MG63 (cell line): ENCODE measurements at regions not wholly inside any gene's neighbourhood (a gene's known extent, or its start where the extent isn't known, plus 50 kb on each side); places are given as distances from the start of the nearest gene placed in this dataset.

Experiments
- DNase-seq: peaks from one replicate; pipeline ENCODE4 v3.0.0-alpha.2; 2020
- H3K27me3 ChIP-seq: fragments of 250-450 bp; sonication (Bioruptor Pico); 2 replicates; pipeline ENCODE4 v1.5.1; 2020; ENCODE audit warnings: mild to moderate bottlenecking, moderate library complexity
- H3K36me3 ChIP-seq: fragments of 250-450 bp; sonication (Bioruptor Pico); 2 replicates; pipeline ENCODE4 v1.5.1; 2020; ENCODE audit warnings: mild to moderate bottlenecking, moderate library complexity
- H3K4me3 ChIP-seq: fragments of 250-450 bp; sonication (Bioruptor Pico); 2 replicates; pipeline ENCODE4 v1.5.1; 2020; ENCODE audit warnings: mild to moderate bottlenecking, moderate library complexity
- H3K9me3 ChIP-seq: fragments of 250-450 bp; sonication (Bioruptor Pico); 2 replicates; pipeline ENCODE4 v1.5.1; 2020; ENCODE audit warnings: mild to moderate bottlenecking, moderate library complexity

- DNase-seq: no peak
- Histone ChIP-seq H3K27me3 (no peaks in the 10 kb centered on the region), H3K9me3 (no peaks in the 10 kb centered on the region; the same call in 1 of the 2 replicates), H3K4me3 (no peak overlapping the region), H3K36me3 (no peaks in the 10 kb centered on the region)
Measured at GRCh38 chr4:152211936-152212653, 323.8 kb downstream of the FBXW7 start.

GRCh38 chr4:152209772-152210493 is 326.0 kb downstream of the FBXW7 start:
- Histone ChIP-seq H3K27me3 (no peaks in the 10 kb centered on the region), H3K36me3 (no peaks in the 10 kb centered on the region), H3K4me3 (no peak overlapping the region), H3K9me3 (no peaks in the 10 kb centered on the region; the same call in 1 of the 2 replicates)
- DNase-seq: no peak

GRCh38 chr4:152207378-152207720 is 328.5 kb downstream of the FBXW7 start:
- Histone ChIP-seq H3K4me3 (no peak overlapping the region), H3K9me3 (no peaks in the 10 kb centered on the region), H3K27me3 (no peaks in the 10 kb centered on the region), H3K36me3 (no peaks in the 10 kb centered on the region)
- DNase-seq: no peak

- DNase-seq: no peak
- H3K36me3 ChIP-seq: no peaks in the 10 kb centered on the region
- H3K4me3 ChIP-seq: no peak overlapping the region
- no peaks in the 10 kb centered on the region for H3K9me3 ChIP-seq
- no peaks in the 10 kb centered on the region for H3K27me3 ChIP-seq
Measured at GRCh38 chr4:152206646-152207377, 329.1 kb downstream of the FBXW7 start.

GRCh38 chr4:152206185-152206584 is 329.7 kb downstream of the FBXW7 start:
- DNase-seq: no peak
- Histone ChIP-seq H3K4me3 (no peak overlapping the region), H3K27me3 (no peaks in the 10 kb centered on the region), H3K9me3 (no peaks in the 10 kb centered on the region), H3K36me3 (no peaks in the 10 kb centered on the region)

GRCh38 chr4:152202415-152202814 is 333.5 kb downstream of the FBXW7 start:
- Histone ChIP-seq H3K9me3 (no peaks in the 10 kb centered on the region), H3K36me3 (no peaks in the 10 kb centered on the region), H3K4me3 (no peak overlapping the region), H3K27me3 (no peaks in the 10 kb centered on the region)
- DNase-seq: no peak

- no peak overlapping the region for H3K4me3 ChIP-seq
Measured at GRCh38 chr4:152200511-152201333, 335.2 kb downstream of the FBXW7 start.

GRCh38 chr4:152197211-152197610 is 338.7 kb downstream of the FBXW7 start:
- H3K36me3 ChIP-seq: no peaks in the 10 kb centered on the region
- H3K27me3 ChIP-seq: no peaks in the 10 kb centered on the region
- no peak overlapping the region for H3K4me3 ChIP-seq
- DNase-seq: no peak
- no peaks in the 10 kb centered on the region for H3K9me3 ChIP-seq

More at GRCh38 chr4:152200511-152201333, 335.2 kb downstream of the FBXW7 start:
- no peaks in the 10 kb centered on the region for H3K36me3 ChIP-seq
- H3K9me3 ChIP-seq: no peaks in the 10 kb centered on the region
- no peaks in the 10 kb centered on the region for H3K27me3 ChIP-seq
- DNase-seq: no peak

GRCh38 chr4:152195888-152196287 is 340.0 kb downstream of the FBXW7 start:
- no peak for DNase-seq

GRCh38 chr4:152193059-152193458 is 342.8 kb downstream of the FBXW7 start:
- H3K9me3 ChIP-seq: no peaks in the 10 kb centered on the region
- DNase-seq: no peak
- no peaks in the 10 kb centered on the region for H3K36me3 ChIP-seq
- no peak overlapping the region for H3K4me3 ChIP-seq
- no peaks in the 10 kb centered on the region for H3K27me3 ChIP-seq

More at GRCh38 chr4:152195888-152196287, 340.0 kb downstream of the FBXW7 start:
- H3K4me3 ChIP-seq: no peak overlapping the region
- no peaks in the 10 kb centered on the region for H3K27me3 ChIP-seq
- no peaks in the 10 kb centered on the region for H3K36me3 ChIP-seq
- H3K9me3 ChIP-seq: no peaks in the 10 kb centered on the region

- Histone ChIP-seq H3K9me3 (no peaks in the 10 kb centered on the region), H3K4me3 (no peak overlapping the region), H3K36me3 (no peaks in the 10 kb centered on the region), H3K27me3 (no peaks in the 10 kb centered on the region)
- no peak for DNase-seq
Measured at GRCh38 chr4:152190907-152191306, 345.0 kb downstream of the FBXW7 start.

GRCh38 chr4:152189451-152190179 is 346.3 kb downstream of the FBXW7 start:
- H3K4me3 ChIP-seq: no peak overlapping the region
- DNase-seq: no peak
- H3K36me3 ChIP-seq: no peaks in the 10 kb centered on the region
- H3K27me3 ChIP-seq: no peaks in the 10 kb centered on the region
- no peaks in the 10 kb centered on the region for H3K9me3 ChIP-seq

GRCh38 chr4:152188801-152189200 is 347.1 kb downstream of the FBXW7 start:
- DNase-seq: no peak
- Histone ChIP-seq H3K27me3 (no peaks in the 10 kb centered on the region), H3K9me3 (no peaks in the 10 kb centered on the region)

GRCh38 chr4:152187693-152188092 is 348.2 kb downstream of the FBXW7 start:
- Histone ChIP-seq H3K4me3 (no peak overlapping the region), H3K27me3 (no peaks in the 10 kb centered on the region), H3K36me3 (no peaks in the 10 kb centered on the region), H3K9me3 (no peaks in the 10 kb centered on the region)
- DNase-seq: peak; percentile 53

More at GRCh38 chr4:152188801-152189200, 347.1 kb downstream of the FBXW7 start:
- Histone ChIP-seq H3K4me3 (no peak overlapping the region), H3K36me3 (no peaks in the 10 kb centered on the region)

GRCh38 chr4:152185786-152186550 is 349.9 kb downstream of the FBXW7 start:
- Histone ChIP-seq H3K4me3 (no peak overlapping the region), H3K36me3 (no peaks in the 10 kb centered on the region), H3K27me3 (no peaks in the 10 kb centered on the region), H3K9me3 (no peaks in the 10 kb centered on the region)
- DNase-seq: no peak
